Spinal cord (tissue), 9 donors: ENCODE measurements at regions not wholly inside any gene's neighbourhood (a gene's known extent, or its start where the extent isn't known, plus 50 kb on each side); places are given as distances from the start of the nearest gene placed in this dataset.
"Not testable (repeated sequence)": the region's sequence is repeated elsewhere in the genome, so short reads cannot be mapped to it uniquely, and the experiment has no call there.

Experiments
- DNase-seq, 6 donors: peaks; one replicate each; pipeline versions ENCODE4 v3.0.0 to v3.0.0-alpha.2; 2013 to 2015; ENCODE audit warnings: low spot score in 6 of 6, low read depth in 4 of 6
- H3K27ac ChIP-seq: one replicate; pipeline ENCODE4 v1.5.1; 2013; ENCODE audit warnings: low read depth, low read length, control low read depth
- H3K27me3 ChIP-seq: one replicate; pipeline ENCODE4 v1.6.1; 2013; ENCODE audit warnings: low read length; ENCODE audit not compliant: control insufficient read depth, insufficient read depth
- H3K36me3 ChIP-seq: one replicate; pipeline ENCODE4 v1.6.1; 2013; ENCODE audit warnings: low read length; ENCODE audit not compliant: control insufficient read depth, insufficient read depth
- H3K4me1 ChIP-seq: one replicate; pipeline ENCODE4 v1.6.1; 2013; ENCODE audit warnings: low read length; ENCODE audit not compliant: control insufficient read depth, insufficient read depth
- H3K4me3 ChIP-seq: one replicate; pipeline ENCODE4 v1.5.1; 2013; ENCODE audit warnings: low read depth, low read length, control low read depth
- H3K9me3 ChIP-seq: one replicate; pipeline ENCODE4 v1.6.1; 2013; ENCODE audit warnings: low read length; ENCODE audit not compliant: control insufficient read depth, insufficient read depth
- WGBS: methylation state at CpG from one replicate; pipeline ENCODE4 v1.1.5; 2013; ENCODE audit warnings: missing lambda C conversion rate; ENCODE audit not compliant: insufficient coverage; 5-methylcytosine and 5-hydroxymethylcytosine counted together
- donor health status: healthy.

DNA sequence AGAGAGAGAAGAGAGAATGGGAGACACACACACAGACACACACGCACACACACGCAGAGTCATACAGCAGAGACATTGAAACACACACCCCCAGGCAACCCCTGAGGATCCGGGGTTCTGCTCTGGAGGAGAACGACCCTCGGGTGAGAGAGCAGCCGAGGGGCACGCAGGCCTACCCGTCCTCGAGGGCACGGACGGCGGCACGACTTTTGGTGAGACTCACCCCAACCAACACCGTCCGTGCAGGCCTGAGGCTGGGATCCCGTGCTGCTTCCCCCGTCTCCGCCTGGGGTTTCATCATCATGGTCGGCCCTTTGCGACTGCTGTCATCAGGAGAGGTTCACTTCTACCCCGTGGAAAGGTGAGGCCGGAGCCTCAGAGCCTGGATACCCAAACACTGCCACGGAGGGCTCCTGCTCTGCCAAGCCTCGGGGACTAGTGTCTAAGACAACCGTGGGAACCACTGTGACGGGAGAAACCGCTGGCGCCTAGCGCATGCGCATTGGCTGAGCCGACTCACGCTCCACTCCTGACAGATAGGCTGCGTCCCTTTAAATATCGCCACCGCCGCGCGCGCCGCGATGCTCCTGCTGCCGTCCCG, 703.4 kb upstream of the TPTE start:
- not testable (repeated sequence) for H3K4me1 ChIP-seq, H3K27me3 ChIP-seq, H3K27ac ChIP-seq, H3K36me3 ChIP-seq, H3K9me3 ChIP-seq, DNase-seq, H3K4me3 ChIP-seq
- WGBS, result no CpG with 5 or more reads among the region's 43 CpGs

DNA sequence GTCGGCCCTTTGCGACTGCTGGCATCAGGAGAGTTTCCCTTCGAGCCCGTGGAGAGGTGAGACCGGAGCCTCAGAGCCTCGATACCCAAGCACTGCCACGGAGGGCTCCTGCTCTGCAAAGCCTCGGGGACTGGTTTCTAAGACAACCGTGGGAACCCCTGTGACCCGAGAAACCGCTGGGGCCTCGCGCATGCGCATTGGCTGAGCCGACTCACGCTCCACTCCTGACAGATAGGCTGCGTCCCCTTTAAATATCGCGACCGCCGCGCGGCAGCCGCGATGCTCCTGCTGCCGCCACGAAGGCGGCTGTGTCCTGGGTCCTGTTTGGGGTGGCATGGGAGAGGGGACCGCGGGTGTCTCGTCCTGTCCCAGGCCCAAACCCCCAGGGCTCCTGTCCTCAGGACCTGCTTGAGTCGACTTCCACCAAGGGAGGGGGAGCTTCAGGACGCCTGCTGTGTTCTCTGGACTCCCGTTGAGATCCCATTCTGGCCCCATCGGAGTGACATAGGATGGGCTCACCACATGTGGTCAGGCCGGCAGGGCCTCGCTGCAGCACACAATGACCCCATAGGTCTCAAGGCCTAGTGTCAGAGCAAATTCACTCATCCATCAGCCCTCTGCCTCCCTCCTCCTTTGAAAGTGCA, 701.7 kb upstream of the TPTE start:
- not testable (repeated sequence) for DNase-seq, H3K4me3 ChIP-seq, H3K27me3 ChIP-seq, H3K4me1 ChIP-seq, H3K9me3 ChIP-seq, H3K27ac ChIP-seq, H3K36me3 ChIP-seq
- no CpG with 5 or more reads among the region's 37 CpGs for WGBS

DNA sequence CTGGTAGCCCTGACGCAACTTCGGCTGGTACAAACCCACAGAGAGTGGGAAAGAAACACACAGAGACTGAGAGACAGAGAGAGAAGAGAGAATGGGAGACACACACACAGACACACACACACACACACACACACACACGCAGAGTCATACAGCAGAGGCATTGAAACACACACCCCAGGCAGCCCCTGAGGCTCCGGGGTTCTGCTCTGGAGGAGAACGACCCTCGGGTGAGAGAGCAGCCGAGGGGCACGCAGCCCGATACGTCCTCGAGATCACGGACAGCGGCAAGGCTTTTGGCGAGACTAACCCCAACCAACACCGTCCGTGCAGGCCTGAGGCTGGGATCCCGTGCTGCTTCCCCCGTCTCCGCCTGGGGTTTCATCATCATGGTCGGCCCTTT, 700.8 kb upstream of the TPTE start:
- not testable (repeated sequence) for H3K9me3 ChIP-seq, H3K36me3 ChIP-seq, H3K4me3 ChIP-seq, DNase-seq, H3K27me3 ChIP-seq, H3K27ac ChIP-seq, H3K4me1 ChIP-seq
- WGBS, result 92% methylated on average over 2 of the region's 20 CpGs

DNA sequence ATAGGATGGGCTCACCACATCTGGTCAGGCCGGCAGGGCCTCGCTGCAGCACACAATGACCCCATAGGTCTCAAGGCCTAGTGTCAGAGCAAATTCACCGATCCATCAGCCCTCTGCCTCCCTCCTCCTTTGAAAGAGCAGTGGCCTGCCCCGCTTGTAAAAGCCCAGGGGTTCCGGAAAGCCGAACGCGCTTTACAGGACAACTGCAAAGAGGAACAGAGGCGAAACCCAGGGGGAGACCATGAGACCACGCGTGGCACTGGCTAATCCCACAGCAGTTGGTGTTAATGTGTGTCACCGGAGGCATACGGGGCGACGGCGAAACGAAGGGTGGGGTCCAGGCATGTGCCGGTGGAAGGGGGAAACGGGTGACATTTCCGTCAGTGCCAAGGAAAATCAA, 699.9 kb upstream of the TPTE start:
- WGBS, result 51% methylated on average over 9 of the region's 20 CpGs

DNA sequence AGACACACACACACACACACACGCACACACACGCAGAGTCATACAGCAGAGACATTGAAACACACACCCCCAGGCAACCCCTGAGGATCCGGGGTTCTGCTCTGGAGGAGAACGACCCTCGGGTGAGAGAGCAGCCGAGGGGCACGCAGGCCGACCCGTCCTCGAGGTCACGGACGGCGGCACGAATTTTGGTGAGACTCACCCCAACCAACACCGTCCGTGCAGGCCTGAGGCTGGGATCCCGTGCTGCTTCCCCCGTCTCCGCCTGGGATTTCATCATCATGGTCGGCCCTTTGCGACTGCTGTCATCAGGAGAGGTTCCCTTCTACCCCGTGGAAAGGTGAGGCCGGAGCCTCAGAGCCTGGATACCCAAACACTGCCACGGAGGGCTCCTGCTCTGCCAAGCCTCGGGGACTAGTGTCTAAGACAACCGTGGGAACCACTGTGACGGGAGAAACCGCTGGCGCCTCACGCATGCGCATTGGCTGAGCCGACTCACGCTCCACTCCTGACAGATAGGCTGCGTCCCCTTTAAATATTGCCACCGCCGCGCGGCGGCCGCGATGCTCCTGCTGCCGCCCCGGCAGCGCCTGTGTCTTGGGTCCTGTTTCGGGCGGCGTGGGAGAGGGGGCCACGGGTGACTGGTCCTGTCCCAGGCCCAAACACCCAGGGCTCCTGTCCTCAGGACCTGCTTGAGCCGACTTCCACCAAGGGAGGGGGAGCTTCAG, 699.1 kb upstream of the TPTE start:
- H3K9me3 ChIP-seq, H3K36me3 ChIP-seq, H3K4me1 ChIP-seq, H3K27me3 ChIP-seq, H3K4me3 ChIP-seq, H3K27ac ChIP-seq, DNase-seq: not testable (repeated sequence)
- WGBS, result 71% methylated on average over 16 of the region's 49 CpGs

More for the DNA sequence above, 699.9 kb upstream of the TPTE start:
- not testable (repeated sequence) for H3K27ac ChIP-seq, H3K4me1 ChIP-seq, DNase-seq, H3K27me3 ChIP-seq, H3K4me3 ChIP-seq, H3K36me3 ChIP-seq, H3K9me3 ChIP-seq

DNA sequence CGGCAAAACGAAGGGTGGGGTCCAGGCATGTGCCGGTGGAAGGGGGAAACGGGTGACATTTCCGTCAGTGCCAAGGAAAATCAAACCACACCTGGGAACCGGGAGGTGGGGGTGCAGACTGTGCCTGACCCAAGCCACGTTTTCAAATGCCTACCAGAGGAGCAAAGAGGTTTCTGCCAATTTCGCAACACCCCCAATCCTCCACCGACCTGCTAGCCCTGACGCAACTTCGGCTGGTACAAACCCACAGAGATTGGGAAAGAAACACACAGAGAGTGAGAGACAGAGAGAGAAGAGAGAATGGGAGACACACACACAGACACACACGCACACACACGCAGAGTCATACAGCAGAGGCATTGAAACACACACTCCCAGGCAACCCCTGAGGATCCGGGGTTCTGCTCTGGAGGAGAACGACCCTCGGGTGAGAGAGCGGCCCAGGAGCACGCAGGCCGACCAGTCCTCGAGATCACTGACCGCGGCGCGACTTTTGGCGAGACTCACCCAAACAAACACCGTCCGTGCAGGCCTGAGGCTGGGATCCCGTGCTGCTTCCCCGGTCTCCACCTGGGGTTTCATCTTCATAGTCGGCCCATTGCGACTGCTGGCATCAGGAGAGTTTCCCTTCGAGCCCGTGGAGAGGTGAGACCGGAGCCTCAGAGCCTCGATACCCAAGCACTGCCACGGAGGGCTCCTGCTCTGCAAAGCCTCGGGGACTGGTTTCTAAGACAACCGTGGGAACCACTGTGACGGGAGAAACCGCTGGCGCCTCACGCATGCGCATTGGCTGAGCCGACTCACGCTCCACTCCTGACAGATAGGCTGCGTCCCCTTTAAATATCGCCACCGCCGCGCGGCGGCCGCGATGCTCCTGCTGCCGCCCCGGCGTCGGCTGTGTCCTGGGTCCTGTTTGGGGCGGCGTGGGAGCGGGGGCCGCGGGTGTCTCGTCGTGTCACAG, 697.9 kb upstream of the TPTE start:
- H3K9me3 ChIP-seq, H3K4me3 ChIP-seq, H3K27ac ChIP-seq, H3K27me3 ChIP-seq, H3K4me1 ChIP-seq, H3K36me3 ChIP-seq: not testable (repeated sequence)
- peak in 1 of 6 donors; percentile 1 for DNase-seq
- WGBS, result 87% methylated on average over 11 of the region's 65 CpGs

DNA sequence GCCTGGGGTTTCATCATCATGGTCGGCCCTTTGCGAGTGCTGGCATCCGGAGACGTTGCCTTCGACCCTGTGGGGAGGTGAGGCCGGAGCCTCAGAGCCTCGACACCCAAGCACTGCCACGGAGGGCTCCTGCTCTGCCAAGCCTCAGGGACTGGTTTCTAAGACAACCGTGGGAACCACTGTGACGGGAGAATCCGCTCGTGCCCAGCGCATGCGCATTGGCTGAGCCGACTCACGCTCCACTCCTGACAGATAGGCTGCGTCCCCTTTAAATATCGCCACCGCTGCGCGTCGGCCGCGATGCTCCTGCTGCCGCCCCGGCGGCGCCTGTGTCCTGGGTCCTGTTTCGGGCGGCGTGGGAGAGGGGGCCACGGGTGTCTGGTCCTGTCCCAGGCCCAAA, 690.6 kb upstream of the TPTE start:
- H3K9me3 ChIP-seq, H3K36me3 ChIP-seq, H3K27ac ChIP-seq, DNase-seq, H3K4me3 ChIP-seq, H3K27me3 ChIP-seq, H3K4me1 ChIP-seq: not testable (repeated sequence)
- WGBS, result no CpG with 5 or more reads among the region's 32 CpGs

DNA sequence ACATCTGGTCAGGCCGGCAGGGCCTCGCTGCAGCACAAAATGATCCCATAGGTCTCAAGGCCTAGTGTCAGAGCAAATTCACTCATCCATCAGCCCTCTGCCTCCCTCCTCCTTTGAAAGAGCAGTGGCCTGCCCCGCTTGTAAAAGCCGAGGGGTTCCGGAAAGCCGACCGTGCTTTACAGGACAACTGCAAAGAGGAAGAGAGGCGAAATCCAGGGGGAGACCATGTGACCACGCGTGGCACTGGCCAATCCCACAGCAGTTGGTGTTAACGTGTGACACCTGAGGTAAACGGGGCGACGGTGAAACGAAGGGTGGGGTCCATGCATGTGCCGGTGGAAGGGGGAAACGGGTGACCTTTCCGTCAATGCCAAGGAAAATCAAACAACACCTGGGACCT, 688.6 kb upstream of the TPTE start:
- 76% methylated on average over 6 of the region's 18 CpGs for WGBS
- not testable (repeated sequence) for H3K27ac ChIP-seq, DNase-seq

DNA sequence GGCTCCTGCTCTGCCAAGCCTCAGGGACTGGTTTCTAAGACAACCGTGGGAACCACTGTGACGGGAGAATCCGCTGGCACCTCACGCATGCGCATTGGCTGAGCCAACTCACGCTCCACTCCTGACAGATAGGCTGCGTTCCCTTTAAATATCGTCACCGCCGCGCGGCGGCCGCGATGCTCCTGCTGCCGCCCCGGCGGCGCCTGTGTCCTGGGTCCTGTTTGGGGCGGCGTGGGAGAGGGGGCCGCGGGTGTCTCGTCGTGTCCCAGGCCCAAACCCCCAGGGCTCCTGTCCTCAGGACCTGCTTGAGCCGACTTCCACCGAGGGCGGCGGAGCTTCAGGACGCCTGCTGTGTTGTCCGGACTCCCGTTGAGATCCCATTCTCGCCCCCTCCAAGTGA, 684.8 kb upstream of the TPTE start:
- not testable (repeated sequence) for H3K27ac ChIP-seq, DNase-seq, H3K27me3 ChIP-seq, H3K4me3 ChIP-seq, H3K36me3 ChIP-seq, H3K4me1 ChIP-seq
- peaks cover 11% of the 10 kb centered on the region for H3K9me3 ChIP-seq
- 77% methylated on average over 19 of the region's 33 CpGs for WGBS

More for the DNA sequence above, 688.6 kb upstream of the TPTE start:
- H3K36me3 ChIP-seq, H3K4me3 ChIP-seq, H3K4me1 ChIP-seq, H3K9me3 ChIP-seq, H3K27me3 ChIP-seq: not testable (repeated sequence)
